ENCODE measurements at regions not wholly inside any gene's neighbourhood (a gene's known extent, or its start where the extent isn't known, plus 50 kb on each side); places are given as distances from the start of the nearest gene placed in this dataset.
"Not testable (repeated sequence)": the region's sequence is repeated elsewhere in the genome, so short reads cannot be mapped to it uniquely, and the experiment has no call there.

DNA sequence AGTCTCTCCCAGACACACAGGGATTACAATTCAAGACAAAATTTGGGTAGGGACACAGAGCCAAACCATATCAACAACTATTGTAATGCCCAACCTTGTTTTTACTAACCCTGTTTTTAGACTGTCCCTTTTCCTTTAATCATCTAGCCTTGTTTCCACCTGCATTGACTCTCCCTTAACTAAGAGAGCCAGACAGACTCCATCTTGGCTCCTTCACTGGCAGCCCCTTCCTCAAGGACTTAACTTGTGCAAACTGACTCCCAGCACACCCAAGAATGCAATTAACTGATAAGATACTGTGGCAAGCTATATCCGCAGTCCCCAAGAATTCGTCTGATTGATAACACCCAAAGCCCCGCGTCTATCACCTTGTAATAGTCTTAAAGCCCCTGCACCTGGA lies 151.8 kb upstream of the DGKB start:
- not testable (repeated sequence) for TF ChIP-seq POLR2AphosphoS5, EP300, POLR2A (IDR thresholded peaks at IDR 0.05)
- TF ChIP-seq, protein P1, sequence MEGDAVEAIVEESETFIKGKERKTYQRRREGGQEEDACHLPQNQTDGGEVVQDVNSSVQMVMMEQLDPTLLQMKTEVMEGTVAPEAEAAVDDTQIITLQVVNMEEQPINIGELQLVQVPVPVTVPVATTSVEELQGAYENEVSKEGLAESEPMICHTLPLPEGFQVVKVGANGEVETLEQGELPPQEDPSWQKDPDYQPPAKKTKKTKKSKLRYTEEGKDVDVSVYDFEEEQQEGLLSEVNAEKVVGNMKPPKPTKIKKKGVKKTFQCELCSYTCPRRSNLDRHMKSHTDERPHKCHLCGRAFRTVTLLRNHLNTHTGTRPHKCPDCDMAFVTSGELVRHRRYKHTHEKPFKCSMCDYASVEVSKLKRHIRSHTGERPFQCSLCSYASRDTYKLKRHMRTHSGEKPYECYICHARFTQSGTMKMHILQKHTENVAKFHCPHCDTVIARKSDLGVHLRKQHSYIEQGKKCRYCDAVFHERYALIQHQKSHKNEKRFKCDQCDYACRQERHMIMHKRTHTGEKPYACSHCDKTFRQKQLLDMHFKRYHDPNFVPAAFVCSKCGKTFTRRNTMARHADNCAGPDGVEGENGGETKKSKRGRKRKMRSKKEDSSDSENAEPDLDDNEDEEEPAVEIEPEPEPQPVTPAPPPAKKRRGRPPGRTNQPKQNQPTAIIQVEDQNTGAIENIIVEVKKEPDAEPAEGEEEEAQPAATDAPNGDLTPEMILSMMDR (IDR thresholded peaks at IDR 0.05): not testable (repeated sequence)
